PFSK-1 (cell line): ENCODE measurements at regions not wholly inside any gene's neighbourhood (a gene's known extent, or its start where the extent isn't known, plus 50 kb on each side); places are given as distances from the start of the nearest gene placed in this dataset.

Experiments used
- FOXP2 ChIP-seq: optimal IDR thresholded peaks from 2 replicates; pipeline ENCODE3; 2011; ENCODE audit warnings: borderline replicate concordance, control low read depth, inconsistent platforms; ENCODE audit not compliant: insufficient read depth; ENCODE audit errors: extremely low read length, extremely low read depth
- POLR2AphosphoS5 ChIP-seq: IDR thresholded peaks from 2 replicates; pipeline ENCODE4 v1.6.1; 2012; ENCODE audit warnings: low read depth, mild to moderate bottlenecking, control low read depth, low read length, moderate library complexity
- SIN3A ChIP-seq: IDR thresholded peaks from 2 replicates; pipeline ENCODE4 v1.6.1; 2012; ENCODE audit warnings: mild to moderate bottlenecking, low read length, moderate library complexity, borderline replicate concordance; ENCODE audit not compliant: insufficient read depth
- TAF1 ChIP-seq: IDR thresholded peaks from 2 replicates; pipeline ENCODE4 v1.6.1; 2012; ENCODE audit warnings: low read length, control low read depth, borderline replicate concordance; ENCODE audit not compliant: insufficient read depth

DNA sequence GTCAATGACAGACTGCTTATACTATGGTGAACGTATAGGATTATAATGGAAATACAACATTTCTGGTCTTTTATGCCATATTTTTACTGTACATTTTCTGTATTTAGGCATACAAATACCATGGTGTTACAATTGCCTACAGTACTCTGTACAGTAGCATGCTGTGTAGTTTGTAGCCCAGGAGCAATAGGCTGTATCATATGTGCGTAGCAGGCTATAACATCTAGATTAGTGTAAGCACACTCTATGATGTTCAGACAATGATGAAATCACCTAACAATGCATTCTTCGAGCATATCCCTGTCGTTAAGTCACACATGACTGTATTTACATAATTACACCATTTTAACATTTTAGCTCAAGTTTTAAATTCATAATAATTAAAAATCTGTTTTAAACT, 556.6 kb upstream of the ZNF804A start:
- TF ChIP-seq POLR2AphosphoS5 = no peak
- TF ChIP-seq TAF1 = no peak
- no peak for TF ChIP-seq FOXP2
- no peak for TF ChIP-seq SIN3A
